ENCODE measurements at regions not wholly inside any gene's neighbourhood (a gene's known extent, or its start where the extent isn't known, plus 50 kb on each side); places are given as distances from the start of the nearest gene placed in this dataset.

GRCh38 chr16:16798504-16798903 is 419.6 kb downstream of the NPIPA7 start:
- DNase-seq, result no peak

- no peak for DNase-seq
Observed at GRCh38 chr16:16805809-16806208, 426.9 kb downstream of the NPIPA7 start.

- DNase-seq, result no peak
Observed at GRCh38 chr16:16815641-16816040, 436.7 kb downstream of the NPIPA7 start.

- no peak for DNase-seq
Observed at GRCh38 chr16:16817196-16817595, 438.3 kb downstream of the NPIPA7 start.

GRCh38 chr16:16821261-16821660 is 442.3 kb downstream of the NPIPA7 start:
- DNase-seq, result no peak

GRCh38 chr16:16828913-16829398 is 450.0 kb downstream of the NPIPA7 start:
- no peak for DNase-seq

GRCh38 chr16:16830401-16830800 is 451.5 kb downstream of the NPIPA7 start:
- no peak for DNase-seq

- DNase-seq, result no peak
Observed at GRCh38 chr16:16830973-16831372, 452.0 kb downstream of the NPIPA7 start.

- DNase-seq, result no peak
Observed at GRCh38 chr16:16833165-16833564, 454.2 kb downstream of the NPIPA7 start.

GRCh38 chr16:16850274-16850673 is 471.3 kb downstream of the NPIPA7 start:
- DNase-seq, result no peak

- no peak for DNase-seq
Observed at GRCh38 chr16:16857012-16857411, 478.1 kb downstream of the NPIPA7 start.

- DNase-seq, result no peak
Observed at GRCh38 chr16:16857603-16858283, 478.8 kb downstream of the NPIPA7 start.

GRCh38 chr16:16861546-16861945 is 482.6 kb downstream of the NPIPA7 start:
- peak; percentile 21 for DNase-seq

GRCh38 chr16:16863672-16864071 is 484.7 kb downstream of the NPIPA7 start:
- DNase-seq, result no peak

- DNase-seq, result no peak
Observed at GRCh38 chr16:16864536-16864935, 485.6 kb downstream of the NPIPA7 start.

- DNase-seq, result no peak
Observed at GRCh38 chr16:16865374-16865773, 486.4 kb downstream of the NPIPA7 start.

- DNase-seq, result no peak
Observed at GRCh38 chr16:16867973-16868372, 489.0 kb downstream of the NPIPA7 start.

- DNase-seq, result no peak
Observed at GRCh38 chr16:16868727-16869126, 489.8 kb downstream of the NPIPA7 start.

- no peak for DNase-seq
Observed at GRCh38 chr16:16869746-16870145, 490.8 kb downstream of the NPIPA7 start.

GRCh38 chr16:16871196-16871595 is 492.3 kb downstream of the NPIPA7 start:
- DNase-seq, result no peak

GRCh38 chr16:16877061-16877460 is 498.1 kb downstream of the NPIPA7 start:
- no peak for DNase-seq

GRCh38 chr16:16879567-16880251 is 500.8 kb downstream of the NPIPA7 start:
- DNase-seq, result no peak

- no peak for DNase-seq
Observed at GRCh38 chr16:16881814-16882213, 502.9 kb downstream of the NPIPA7 start.

- no peak for DNase-seq
Observed at GRCh38 chr16:16882766-16883165, 503.8 kb downstream of the NPIPA7 start.

GRCh38 chr16:16884451-16884850 is 505.5 kb downstream of the NPIPA7 start:
- no peak for DNase-seq
